ENCODE measurements at regions not wholly inside any gene's neighbourhood (a gene's known extent, or its start where the extent isn't known, plus 50 kb on each side); places are given as distances from the start of the nearest gene placed in this dataset.

DNA sequence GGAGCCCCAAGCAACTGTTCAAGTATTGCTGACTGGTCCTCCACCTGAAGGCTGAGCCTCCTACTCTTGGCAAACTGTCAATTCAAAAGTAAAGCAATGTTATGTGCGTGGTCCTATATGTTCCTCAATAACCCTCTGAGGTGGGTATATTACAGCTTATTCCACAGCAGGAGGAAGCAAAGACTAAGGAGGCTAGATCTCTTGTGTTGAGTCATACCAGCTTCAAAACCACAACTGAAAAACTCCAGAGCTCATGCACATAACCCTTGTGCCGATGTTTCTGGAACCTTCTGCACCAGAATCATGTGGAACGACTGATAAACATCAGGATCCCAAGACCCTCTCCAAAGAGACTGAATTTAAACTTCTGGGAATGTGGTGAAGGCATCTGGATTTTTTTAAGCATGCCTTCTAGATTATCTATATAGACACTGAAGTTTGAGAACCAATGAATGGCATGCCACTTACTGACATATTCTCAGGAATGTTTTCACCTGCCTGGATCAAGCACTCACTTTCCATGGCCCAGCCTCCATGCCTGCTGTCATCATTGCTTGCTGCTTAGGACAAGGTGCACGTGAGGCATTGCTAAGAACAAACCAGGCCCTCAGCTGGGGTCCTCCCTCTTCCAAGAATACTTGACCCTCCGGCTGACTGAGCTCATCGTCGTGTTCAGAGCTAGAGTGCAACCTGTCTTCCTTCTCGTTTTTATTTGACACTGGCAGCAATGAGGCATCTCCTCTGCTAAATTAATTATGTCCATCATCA lies 194.7 kb downstream of the BCL11B start:
- H3K27ac Mint-ChIP-seq: no peak overlapping the region
- H3K4me1 Mint-ChIP-seq: no peaks in the 10 kb centered on the region
- ATAC-seq: no peak
- H3K4me3 Mint-ChIP-seq: no peak overlapping the region
- no peaks in the 10 kb centered on the region for H3K36me3 Mint-ChIP-seq
- H3K9me3 Mint-ChIP-seq: peaks cover 12% of the 10 kb centered on the region
- no peaks in the 10 kb centered on the region for H3K27me3 Mint-ChIP-seq

DNA sequence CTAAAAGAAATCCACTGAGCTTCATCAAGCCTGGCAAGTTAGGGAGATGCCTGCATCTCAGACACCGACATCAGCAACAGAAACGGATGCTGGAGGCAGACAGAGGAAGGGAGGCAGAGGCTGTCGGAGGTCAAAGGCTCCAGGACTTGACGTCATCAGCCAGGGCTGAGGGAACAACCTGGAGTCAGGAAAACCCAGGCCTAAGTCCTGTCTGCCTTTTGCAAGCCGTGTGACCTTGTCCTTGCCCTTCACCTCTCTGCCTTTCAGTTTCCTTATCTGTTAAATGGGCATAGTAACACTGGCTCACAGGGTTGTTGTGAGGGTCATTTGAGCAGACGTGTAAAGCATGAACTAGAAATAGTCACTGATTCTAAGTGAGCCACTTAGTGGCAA lies 194.2 kb downstream of the BCL11B start:
- no peak overlapping the region for H3K4me3 Mint-ChIP-seq
- ATAC-seq: no peak
- H3K36me3 Mint-ChIP-seq: no peaks in the 10 kb centered on the region
- no peak overlapping the region for H3K27ac Mint-ChIP-seq
- no peaks in the 10 kb centered on the region for H3K27me3 Mint-ChIP-seq
- no peaks in the 10 kb centered on the region for H3K4me1 Mint-ChIP-seq
- peaks cover 8% of the 10 kb centered on the region for H3K9me3 Mint-ChIP-seq

DNA sequence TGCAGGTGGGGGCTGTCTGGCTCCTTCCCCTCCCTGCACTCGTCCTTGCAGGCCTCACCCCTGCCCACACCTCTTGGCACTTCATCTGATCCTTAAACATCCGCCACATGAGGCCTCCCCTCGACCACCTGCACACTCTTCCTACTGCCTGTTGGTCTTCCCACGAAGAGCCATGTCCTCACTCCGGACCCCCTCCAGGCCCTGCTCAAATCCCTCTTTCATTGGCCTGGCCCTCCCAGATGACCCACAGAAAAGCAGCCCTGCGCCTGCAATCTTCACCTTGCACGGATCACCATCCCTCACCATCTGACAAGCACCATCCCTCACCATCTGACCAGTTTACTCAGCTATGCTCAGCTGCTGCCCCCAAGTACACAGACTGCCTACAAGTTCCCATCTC lies 193.6 kb downstream of the BCL11B start:
- Mint-ChIP-seq H3K27me3 (no peaks in the 10 kb centered on the region), H3K4me3 (no peak overlapping the region), H3K27ac (no peak overlapping the region), H3K4me1 (no peaks in the 10 kb centered on the region), H3K9me3 (peaks cover 12% of the 10 kb centered on the region), H3K36me3 (no peaks in the 10 kb centered on the region)
- ATAC-seq: no peak

DNA sequence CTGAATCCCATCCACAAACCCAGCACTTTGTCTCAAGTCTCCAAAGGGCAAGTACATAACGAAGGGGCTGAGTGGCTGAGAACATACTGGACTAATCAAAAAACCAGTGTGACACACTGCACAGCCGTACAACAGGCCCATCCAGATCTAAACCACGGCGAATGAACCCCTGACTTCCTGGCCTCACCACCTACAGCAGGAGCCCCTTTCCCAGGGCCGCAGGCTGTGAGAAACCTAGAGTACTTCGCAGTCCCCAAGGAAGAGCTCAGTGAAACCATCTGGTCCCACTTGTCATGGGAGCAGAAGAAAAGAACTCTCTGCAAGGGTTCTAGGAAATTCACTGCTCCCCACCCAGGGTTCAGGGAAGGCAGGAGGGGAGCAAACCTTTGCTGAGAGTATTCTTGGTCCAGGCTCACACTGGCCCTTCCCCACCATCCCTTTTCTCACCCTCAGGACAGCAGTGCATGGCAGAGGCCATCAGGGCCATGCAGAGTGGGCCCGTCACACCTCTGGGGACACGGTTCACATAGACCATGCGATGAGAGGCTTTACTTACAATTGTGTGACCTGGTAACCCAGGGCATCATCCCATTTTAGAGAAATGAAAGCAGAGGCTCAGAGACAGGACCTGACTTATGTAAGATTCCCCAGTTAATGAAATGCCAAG lies 192.8 kb downstream of the BCL11B start:
- ATAC-seq: no peak
- Mint-ChIP-seq H3K36me3 (no peaks in the 10 kb centered on the region), H3K27ac (no peak overlapping the region), H3K27me3 (no peaks in the 10 kb centered on the region), H3K4me3 (no peak overlapping the region), H3K9me3 (peaks cover 12% of the 10 kb centered on the region), H3K4me1 (no peaks in the 10 kb centered on the region)

DNA sequence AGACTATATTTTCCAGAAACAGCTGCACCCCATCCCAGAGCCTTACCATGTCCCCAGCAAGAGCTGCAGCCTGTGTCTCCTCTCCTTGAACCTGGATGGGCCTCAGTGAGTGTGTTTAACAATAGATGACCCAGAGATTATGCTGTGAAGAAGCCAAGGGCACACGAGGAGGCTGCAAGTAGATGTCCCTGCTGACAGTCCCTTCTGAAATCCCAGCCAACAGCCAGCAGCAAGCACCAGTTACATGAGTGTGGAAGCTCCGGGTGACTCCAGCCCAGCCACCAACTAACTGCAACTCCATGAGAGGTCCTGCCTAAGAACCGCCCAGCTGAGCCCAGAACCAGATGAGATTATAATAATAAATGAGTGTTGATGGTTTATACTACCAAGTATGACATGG lies 191.7 kb downstream of the BCL11B start:
- H3K27me3 Mint-ChIP-seq: no peaks in the 10 kb centered on the region
- peaks cover 12% of the 10 kb centered on the region for H3K9me3 Mint-ChIP-seq
- ATAC-seq: no peak
- H3K4me3 Mint-ChIP-seq: no peak overlapping the region
- no peak overlapping the region for H3K27ac Mint-ChIP-seq
- no peaks in the 10 kb centered on the region for H3K4me1 Mint-ChIP-seq
- no peaks in the 10 kb centered on the region for H3K36me3 Mint-ChIP-seq

DNA sequence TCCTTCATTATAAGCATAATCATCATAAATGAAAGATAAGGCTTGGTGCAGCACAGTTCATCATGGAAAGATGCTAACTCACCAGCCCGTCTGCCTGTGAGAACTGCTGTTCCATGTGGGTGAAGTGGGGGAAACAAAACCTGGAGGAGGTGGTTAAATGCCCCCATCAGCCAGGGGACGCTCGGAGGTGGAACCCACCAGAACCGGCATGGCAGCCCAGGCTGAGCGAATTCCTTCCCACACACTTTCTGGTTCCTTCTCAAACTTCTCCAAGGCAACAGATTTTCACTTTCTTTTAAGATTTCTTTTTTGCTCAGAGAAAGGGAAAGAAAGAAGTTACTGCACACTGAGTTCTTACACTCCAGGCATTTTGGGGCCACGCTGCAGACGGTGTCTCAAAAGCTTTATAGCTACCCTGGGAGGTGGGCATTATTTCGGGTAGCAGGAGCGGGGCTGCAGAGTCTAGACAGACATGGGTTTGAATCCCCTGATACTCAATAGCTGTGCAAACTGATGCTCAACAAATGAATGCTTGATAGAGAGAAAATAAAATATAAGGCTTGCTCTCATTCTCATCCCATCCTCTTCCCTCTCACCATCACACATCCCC lies 190.7 kb downstream of the BCL11B start:
- no peak overlapping the region for H3K4me3 Mint-ChIP-seq
- no peaks in the 10 kb centered on the region for H3K27me3 Mint-ChIP-seq
- H3K9me3 Mint-ChIP-seq: peaks cover 7% of the 10 kb centered on the region
- no peaks in the 10 kb centered on the region for H3K4me1 Mint-ChIP-seq
- no peaks in the 10 kb centered on the region for H3K36me3 Mint-ChIP-seq
- no peak for ATAC-seq
- no peak overlapping the region for H3K27ac Mint-ChIP-seq

DNA sequence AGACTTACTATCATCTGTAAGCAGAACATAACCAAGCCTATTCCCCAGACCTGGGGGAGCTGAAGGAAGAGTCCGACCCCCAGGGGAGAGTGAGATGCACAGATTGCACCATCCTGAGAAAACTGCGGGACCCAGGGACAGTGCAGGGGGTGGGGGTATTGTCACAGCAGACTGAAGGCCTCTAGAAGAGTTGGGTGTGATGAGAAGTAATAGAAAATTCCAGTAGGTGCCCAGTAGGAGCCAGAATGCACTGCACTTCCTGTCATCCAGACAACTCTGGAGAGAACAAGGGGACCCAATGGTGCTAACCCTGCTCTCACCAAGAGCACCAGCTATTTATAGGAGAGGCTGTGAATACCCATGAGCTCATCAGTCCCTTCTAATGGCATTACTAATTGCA lies 190.1 kb downstream of the BCL11B start:
- H3K27ac Mint-ChIP-seq: no peak overlapping the region
- ATAC-seq: no peak
- peaks cover 7% of the 10 kb centered on the region for H3K9me3 Mint-ChIP-seq
- no peaks in the 10 kb centered on the region for H3K4me1 Mint-ChIP-seq
- H3K4me3 Mint-ChIP-seq: no peak overlapping the region
- H3K36me3 Mint-ChIP-seq: no peaks in the 10 kb centered on the region
- no peaks in the 10 kb centered on the region for H3K27me3 Mint-ChIP-seq

DNA sequence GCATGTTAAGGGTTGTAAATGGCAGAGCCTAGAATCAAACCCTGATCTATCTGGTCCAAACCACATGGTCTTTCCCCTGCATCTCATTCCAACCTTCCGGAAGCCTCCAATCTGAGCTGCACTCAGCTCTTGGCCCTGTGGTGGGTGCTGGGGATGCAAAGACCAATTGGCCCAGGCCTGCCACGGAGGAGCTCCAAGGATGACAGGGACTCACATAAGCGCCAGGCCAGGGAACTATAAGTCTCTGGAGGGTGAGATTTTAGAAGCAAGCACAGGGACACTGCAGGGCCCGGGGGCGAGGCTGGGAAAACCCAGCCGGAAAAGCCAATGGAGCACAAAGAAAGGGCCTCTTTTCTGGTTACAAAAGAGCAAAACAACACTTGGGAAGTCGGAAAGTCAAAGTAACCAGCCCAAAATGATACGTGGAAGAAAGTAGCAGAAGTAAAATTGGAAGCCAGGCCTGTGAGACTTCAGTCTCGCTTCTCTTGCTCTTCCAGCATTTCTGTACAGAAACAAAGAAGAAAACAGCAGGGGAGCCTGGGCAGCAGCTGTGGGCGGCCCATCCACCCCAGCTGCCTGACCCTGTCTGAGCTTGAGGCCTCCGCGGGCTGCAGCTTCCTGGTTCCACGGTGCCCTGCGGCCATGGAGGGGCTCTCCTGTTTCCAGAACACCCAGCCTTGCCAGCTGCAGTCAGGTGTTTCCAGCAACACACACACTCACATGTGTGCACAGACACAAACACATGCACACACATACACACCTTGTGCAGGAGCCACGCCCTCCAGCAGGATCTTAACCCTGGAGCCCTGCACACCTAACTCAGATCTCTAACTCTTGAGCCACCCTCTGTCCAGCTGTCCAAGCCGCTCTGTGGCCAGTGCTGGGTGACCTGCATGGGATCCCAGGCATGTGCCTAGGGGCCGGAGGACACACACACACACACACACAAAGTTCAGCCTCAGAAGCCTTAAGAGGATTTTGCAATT lies 178.2 kb downstream of the BCL11B start:
- no peak overlapping the region for H3K4me3 Mint-ChIP-seq
- no peak overlapping the region for H3K27ac Mint-ChIP-seq
- no peaks in the 10 kb centered on the region for H3K27me3 Mint-ChIP-seq
- ATAC-seq: no peak
- H3K36me3 Mint-ChIP-seq: no peaks in the 10 kb centered on the region
- no peaks in the 10 kb centered on the region for H3K4me1 Mint-ChIP-seq
- peaks cover 18% of the 10 kb centered on the region for H3K9me3 Mint-ChIP-seq

DNA sequence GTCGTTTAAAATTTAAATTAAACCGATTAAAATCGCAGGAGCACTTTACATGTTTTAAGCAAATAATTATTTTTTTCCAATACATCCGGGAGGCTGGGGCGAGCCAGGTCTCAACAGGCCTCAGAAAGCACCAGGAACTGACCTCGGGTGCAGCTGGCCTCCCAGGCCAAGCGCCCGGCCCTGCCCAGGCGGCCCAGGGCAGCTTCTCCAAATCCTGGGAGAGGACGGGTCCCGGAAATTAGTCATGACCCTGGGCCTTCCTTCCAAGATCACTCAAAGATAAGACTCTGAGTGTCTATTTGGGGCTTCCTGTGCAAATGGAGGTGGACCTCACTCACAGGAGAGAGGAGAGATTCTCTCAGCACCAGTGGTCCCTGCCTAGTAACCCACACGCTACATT lies 177.1 kb downstream of the BCL11B start:
- Mint-ChIP-seq H3K36me3 (no peaks in the 10 kb centered on the region), H3K27ac (no peak overlapping the region)

DNA sequence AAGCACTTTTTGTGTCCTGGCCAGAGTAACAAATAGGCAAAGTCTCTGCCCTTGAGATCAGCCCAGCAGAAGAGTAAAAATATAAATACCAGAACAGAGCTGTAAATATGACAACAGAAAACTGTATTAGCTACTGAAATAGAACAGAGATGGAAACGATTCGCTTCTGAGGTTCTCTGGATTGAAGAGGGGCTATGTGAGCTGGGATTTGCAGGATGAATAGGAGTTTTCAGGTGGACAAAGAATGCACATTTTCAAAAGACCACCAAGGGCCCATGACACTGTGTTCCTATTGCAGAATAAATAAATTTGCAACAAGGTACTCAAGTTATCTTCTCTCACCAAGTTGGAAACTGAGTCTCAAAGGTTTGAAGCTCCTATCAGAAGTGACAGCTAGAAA lies 176.6 kb downstream of the BCL11B start:
- Mint-ChIP-seq H3K36me3 (no peaks in the 10 kb centered on the region), H3K4me3 (no peak overlapping the region), H3K9me3 (peaks cover 12% of the 10 kb centered on the region), H3K27me3 (no peaks in the 10 kb centered on the region), H3K4me1 (no peaks in the 10 kb centered on the region), H3K27ac (no peak overlapping the region)
- no peak for ATAC-seq

More for the DNA sequence above, 177.1 kb downstream of the BCL11B start:
- H3K27me3 Mint-ChIP-seq: no peaks in the 10 kb centered on the region
- H3K4me1 Mint-ChIP-seq: no peaks in the 10 kb centered on the region
- no peak overlapping the region for H3K4me3 Mint-ChIP-seq
- ATAC-seq: no peak
- peaks cover 12% of the 10 kb centered on the region for H3K9me3 Mint-ChIP-seq

DNA sequence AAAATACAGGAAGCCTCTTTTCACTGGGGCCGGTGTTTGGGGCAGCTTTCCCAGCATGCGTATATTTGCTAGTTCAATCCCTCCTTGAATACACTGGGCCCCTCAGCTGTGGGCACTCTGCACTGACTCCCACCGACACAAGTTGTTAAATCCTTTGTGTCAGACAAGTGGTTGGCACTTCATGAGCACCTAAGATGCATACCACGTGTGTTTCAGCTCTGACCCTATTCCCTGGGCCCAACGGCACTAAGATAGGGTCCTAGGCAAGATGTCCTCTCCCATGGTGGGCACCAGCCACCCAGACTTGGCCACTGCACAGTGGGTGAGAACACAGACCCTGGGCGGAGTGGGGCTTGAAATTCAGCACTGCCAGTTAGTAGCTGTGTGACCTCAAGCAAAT lies 173.8 kb downstream of the BCL11B start:
- Mint-ChIP-seq H3K4me1 (no peaks in the 10 kb centered on the region), H3K9me3 (peaks cover 9% of the 10 kb centered on the region), H3K36me3 (no peaks in the 10 kb centered on the region), H3K4me3 (no peak overlapping the region), H3K27ac (no peak overlapping the region), H3K27me3 (no peaks in the 10 kb centered on the region)
- ATAC-seq: no peak

DNA sequence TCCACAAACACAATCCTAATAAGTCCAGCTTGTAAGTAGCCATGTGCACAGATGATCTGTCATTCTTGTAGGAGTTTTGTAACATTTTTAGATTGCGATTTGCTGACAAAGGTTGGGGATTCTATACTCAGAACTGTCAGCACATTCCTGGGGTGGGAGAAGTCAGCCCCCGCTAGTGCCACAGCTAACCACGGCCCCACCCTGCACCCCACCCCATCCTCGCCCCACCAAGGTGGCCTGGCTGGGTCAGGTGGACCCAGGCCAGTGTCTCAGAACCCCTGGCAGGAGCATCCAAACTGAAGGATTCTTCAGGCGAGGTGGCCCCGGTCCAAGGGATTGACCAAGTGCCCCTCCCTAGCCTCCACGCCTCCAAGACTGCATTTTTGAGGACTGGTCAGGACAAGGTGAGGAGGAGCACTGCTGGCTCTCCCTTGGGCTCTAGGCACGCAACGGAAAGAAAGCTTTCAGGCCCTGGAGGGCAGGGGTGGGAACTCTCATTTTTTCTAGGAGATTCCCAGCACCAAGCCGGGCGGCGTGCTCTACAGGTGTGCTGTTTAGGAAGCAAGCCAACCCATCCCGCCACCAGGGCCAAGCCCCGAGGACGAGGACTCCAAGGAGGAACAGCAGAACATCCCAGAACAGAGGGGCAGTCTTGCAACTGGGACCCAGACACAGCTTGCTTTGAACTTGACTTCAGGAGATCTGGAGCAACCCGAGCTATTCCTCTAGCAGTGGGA lies 172.8 kb downstream of the BCL11B start:
- Mint-ChIP-seq H3K27me3 (no peaks in the 10 kb centered on the region), H3K4me3 (no peak overlapping the region), H3K27ac (no peak overlapping the region), H3K9me3 (peaks cover 9% of the 10 kb centered on the region), H3K4me1 (no peaks in the 10 kb centered on the region), H3K36me3 (no peaks in the 10 kb centered on the region)
- no peak for ATAC-seq

DNA sequence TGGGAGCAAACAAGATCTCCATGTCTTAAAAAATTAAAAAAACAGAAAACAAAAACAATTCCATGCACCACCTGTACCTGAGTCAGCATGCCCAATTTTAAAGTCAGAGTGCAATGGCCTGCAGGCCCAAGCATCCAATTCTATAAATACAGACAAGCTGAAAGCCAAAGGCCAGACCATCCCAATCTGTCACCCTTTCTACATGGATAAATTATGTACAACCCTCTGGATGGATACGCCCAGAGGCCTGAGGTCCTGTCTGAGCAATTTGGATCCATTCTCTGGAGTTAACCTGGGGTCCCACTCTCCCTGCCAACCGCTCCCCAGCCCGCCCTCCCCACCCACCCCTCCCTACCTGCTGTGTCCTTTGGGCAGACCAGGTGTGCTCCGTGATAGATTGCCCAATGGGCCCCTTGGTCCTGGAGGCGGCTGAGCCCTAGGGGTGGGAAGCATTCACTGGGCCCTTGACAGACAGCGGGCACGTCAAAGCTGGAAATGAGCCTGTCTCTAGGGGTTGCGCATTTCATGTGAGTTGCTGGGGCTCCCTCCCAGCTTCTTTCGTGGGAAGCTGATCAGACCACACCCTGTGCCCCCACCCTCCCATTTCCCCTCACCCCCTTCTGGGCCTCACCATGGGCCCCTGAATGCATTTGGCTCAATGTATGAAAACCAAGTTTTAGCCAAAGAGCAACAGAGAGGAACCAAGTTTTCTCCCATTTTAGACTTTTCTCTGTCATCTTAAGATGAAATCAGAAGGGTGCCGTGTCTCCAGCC lies 171.3 kb downstream of the BCL11B start:
- Mint-ChIP-seq H3K27me3 (no peaks in the 10 kb centered on the region), H3K4me1 (no peaks in the 10 kb centered on the region), H3K9me3 (peaks cover 11% of the 10 kb centered on the region), H3K36me3 (no peaks in the 10 kb centered on the region), H3K4me3 (no peak overlapping the region), H3K27ac (no peak overlapping the region)
- ATAC-seq: no peak

DNA sequence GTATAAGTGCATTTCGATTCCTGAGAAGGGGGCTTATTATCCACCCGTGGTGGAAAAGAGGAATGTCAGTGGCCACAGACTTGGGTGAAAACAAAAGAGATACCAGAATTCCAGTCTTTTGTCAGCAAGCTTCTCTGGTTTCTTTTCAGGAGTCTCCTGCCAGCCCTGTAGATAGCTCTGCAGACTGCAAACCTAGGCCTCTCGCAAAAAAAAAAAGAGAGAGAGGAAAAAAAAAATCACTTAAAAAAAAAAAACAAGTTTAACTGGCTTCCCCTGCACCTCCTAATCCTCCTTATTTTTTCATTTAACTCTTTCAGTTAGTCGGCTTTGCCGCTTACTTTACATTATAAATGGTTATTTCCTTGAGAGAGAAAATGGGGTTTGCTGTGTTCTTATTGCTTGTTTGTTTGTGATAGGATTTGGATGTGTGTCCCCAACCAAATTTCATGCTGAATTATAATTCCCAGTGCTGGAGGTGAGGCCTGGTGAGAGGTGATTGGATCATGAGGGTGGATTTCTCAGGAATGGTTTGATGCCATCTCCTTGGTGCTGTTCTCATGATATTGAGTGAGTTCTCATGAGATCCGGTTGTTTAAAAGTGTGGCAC lies 170.0 kb downstream of the BCL11B start:
- Mint-ChIP-seq H3K4me1 (no peaks in the 10 kb centered on the region), H3K27ac (no peak overlapping the region), H3K27me3 (no peaks in the 10 kb centered on the region), H3K9me3 (peaks cover 11% of the 10 kb centered on the region), H3K4me3 (no peak overlapping the region), H3K36me3 (no peaks in the 10 kb centered on the region)
- no peak for ATAC-seq

Data from stimulated activated memory B cell treated with anti-CD40 and anti-IgM and Interleukin-4, amounts not matched to agents 10 μg/mL and 1 μg/mL and 100 μg/mL, for 72 hours (primary cell).